Ammon's horn (tissue), 1 donor: ENCODE measurements at regions not wholly inside any gene's neighbourhood (a gene's known extent, or its start where the extent isn't known, plus 50 kb on each side); places are given as distances from the start of the nearest gene placed in this dataset.
"Not testable (repeated sequence)": the region's sequence is repeated elsewhere in the genome, so short reads cannot be mapped to it uniquely, and the experiment has no call there.

Source experiments
- DNase-seq: peaks from one replicate; pipeline ENCODE4 v3.0.0-alpha.2; 2016; ENCODE audit warnings: low spot score

DNA sequence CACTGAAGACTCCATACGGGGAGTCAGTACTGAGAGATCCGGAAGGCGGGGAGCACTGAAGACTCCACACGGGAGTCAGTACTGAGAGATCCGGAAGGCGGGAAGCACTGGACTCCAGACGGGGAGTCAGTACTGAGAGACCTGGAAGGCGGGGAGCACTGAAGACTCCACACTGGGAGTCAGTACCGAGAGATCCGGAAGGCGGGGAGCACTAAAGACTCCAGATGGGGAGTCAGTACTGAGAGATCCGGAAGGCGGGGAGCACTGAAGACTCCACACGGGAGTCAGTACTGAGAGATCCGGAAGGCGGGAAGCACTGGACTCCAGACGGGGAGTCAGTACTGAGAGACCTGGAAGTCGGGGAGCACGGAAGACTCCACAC is 77.2 kb downstream of the DLL1 start:
- not testable (repeated sequence) for DNase-seq

DNA sequence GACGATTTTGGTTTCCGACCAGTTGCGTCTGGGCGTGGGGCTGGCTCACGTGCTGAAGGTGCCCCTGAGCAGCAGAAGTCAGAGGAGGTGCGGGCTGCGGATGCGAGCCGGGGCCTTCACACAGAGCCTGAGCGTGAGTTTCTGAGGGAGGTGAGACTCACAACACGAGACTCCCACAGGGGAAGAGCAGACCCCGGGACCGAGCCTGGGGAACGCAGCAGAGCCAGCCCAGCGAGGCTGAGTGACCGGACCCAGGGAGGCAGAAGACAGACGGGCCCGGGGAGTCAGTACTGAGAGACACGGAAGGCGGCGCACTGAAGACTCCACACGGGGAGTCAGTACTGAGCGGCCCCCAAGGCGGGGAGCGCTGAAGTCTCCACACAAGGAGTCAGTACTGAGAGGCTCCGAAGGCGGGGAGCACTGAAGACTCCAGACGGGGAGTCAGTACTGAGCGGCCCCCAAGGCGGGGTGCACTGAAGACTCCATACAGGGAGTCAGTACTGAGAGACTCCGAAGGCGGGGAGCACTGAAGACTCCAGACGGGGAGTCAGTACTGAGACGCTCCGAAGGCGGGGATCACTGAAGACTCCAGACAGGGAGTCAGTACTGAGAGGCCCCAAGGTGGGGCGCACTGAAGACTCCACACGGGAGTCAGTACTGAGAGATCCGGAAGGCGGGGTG is 77.8 kb downstream of the DLL1 start:
- no peak for DNase-seq

DNA sequence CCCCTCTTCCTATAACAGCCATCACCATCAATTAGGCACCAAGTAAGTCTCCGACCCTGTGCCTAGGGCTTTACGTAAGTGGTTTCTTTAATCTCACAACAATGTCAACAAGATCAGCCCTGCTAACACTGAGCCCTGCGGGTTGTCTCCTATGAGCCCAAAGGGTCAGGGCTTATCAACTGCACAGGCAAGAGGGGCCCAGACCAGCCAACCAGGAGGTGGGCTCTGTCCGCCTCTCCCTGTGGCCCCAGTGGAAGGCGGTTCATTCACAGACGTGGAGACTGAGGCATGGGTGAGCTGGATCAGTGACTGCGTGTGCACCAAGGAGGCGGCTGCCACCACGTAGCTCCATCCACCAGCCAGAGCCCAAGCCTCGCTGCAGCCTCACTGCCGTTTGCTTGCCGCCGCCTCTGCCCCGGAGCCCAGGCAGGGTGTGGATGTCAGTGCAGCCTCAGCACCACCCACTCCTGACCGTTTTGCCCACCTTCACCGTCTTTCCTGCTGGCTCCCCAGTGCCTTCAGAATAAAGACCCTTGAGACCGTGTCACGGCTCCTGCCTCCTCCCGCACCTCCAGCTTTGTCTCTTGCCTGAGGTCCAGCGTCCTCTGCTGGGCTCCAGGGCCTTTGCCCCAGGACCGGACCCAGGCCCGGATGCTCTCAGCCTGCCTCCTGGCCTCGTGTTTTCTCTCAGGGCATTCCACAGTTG is 78.7 kb downstream of the DLL1 start:
- no peak for DNase-seq

DNA sequence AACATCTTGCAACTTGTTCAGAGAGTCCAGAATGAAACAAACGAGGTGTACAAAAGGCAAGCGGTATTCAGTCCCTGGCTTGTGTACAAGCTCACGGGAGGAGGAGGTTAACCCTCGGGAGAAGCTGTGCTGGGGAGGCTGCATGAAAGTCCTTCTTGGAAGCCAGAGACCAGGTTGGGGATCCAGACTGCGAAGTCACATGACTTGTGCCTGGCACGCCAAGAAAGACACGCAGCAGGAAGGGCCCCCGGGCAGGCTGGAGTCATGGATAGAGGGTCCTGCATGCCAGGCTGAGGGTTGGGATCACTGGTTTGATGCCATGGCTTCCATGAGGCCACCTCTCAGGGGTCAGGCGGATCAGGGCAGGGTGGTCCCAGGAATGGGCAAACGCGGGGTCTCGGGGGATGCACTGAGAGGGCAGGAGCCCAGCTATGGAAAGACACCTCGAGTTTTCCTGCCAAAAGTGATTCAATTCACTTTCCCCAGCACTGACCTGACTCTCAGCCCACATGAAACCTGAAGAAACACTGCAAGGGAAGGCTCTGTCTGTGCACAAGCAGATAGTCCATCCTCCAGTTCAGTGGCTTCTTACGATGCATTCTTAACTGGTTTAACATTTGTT is 79.4 kb downstream of the DLL1 start:
- DNase-seq: no peak

DNA sequence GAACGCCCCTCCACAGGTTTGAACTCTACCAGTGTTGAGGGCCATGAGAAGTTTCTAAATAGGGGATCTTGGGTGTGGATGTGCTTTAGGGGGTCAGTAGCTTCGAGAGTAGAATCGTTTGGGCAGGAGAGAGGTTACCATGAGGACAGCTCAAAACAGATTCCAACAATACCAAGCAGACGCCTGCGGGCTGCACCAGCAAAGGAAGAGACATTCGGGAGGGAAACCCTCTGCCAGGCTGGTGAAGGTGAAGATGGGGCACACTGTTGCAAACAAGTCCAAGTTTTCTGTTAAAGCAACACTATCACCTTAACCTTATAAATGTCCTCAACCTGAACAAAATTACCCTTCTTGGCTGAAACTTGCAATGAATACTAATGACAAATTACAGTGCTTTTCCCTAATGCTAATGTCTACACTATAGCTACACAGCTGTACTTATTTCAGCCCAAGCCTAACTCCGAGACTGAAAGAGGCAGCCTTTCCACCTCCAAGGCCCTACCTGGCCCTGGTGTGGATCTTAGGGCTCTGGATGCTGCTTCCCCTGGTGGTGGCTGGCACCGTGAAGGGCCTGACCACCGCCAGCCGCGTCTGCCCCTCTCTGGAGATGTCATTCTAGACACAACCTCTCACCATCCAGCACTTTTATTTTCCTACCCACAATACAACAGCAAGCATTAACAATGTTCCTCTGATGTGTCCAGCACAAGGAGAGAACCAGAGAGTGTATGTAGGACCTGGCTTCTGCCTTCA is 80.1 kb downstream of the DLL1 start:
- no peak for DNase-seq

DNA sequence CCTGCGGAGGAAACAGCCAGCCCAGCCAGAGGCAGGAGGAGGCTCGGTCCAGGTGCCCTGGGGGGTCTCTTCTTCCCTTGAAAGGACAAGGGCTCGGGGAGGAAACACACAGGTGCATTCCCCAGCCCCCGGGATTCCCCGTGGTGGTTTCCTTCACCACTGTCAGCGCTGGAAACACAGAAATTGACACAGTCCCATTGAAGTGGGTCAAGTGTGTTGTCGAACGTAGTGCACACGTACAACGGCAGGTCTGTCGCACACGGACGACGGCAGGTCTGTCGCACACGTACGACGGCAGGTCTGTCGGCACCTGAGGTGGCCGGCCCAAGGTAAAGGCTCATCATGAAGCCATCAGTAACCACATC is 80.9 kb downstream of the DLL1 start:
- DNase-seq: no peak

DNA sequence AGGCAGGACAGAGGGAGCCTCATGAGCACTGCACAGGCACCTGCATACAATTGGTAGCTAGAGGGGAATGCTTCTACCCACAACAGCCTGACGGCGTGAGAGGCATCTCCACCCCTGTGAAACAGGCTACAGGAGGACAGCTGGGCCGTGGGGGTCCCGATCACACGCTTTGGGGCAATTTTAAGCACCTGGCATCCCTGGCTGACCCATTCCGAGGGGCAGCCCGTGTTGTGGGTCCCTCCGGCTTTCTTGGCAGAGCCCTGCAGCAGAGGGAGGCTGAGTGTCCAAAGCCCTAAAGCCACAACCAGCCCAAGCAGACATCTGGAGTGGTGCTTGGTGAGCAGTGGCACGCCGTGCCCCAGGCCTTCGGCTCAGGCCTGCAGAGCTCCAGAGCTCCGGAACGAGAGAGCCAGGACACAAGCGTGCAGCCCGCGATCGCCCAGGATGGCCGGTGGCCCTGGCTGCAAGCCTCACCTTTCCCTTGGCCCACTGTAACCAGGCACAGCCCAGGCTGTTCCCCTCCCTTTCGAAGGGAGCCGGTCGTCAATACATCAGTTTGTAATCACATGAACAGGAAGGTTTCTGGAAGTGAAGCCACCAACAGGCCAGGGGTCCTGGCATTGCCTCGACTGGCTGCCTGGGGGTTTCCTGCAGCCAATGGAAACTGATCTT is 81.4 kb downstream of the DLL1 start:
- no peak for DNase-seq

DNA sequence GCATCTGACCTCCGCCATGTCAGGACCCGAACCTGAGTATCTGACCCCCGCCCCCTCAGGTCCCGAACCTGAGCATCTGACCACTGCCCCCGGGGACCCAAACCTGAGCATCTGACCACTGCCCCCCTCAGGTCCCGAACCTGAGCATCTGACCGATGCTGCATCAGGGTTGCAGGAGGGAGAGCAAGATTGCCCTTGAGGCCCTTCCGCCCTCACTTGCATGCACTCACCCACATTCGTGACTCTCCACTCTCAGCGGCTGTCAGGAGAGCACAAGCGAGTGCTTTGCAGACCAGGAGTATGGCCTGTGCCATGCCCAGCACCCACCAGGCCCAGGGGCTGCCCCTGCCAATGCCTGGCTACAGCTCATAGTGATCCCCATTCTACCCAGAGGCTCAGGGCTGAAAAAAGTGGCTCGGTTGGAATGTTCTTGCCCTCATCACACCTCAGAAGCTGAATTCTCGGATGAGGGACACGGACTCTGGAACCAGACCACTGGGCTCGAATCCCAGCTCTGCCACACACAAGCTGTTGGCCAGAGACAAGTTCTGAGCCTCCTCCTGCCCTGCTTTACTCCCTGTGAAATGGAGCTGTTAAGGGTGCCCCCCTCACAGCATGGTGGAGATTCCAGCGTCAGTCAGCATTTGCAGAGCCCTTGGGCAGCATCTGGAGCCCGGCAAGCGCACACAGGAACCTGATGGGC is 82.1 kb downstream of the DLL1 start:
- no peak for DNase-seq

DNA sequence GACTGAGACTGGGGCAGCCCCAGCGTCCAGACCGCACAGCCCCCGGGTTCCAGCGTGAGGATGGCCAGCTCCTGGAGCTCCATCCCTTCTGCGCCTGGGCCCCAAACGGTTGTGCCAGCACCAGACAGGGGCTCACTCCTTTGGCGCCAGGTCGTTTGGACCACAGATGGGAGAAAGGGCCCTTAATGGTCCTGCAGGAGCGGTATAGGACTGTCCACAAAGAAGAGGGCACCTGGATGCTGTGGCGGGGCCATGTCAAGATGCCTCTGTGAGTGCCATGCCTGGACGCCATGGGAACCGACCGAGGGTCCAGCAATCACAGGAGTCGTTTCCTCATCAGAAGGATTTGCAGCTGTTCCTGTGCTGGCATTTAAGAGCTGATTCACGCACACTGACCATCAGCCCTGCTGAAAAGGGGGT is 82.7 kb downstream of the DLL1 start:
- no peak for DNase-seq

DNA sequence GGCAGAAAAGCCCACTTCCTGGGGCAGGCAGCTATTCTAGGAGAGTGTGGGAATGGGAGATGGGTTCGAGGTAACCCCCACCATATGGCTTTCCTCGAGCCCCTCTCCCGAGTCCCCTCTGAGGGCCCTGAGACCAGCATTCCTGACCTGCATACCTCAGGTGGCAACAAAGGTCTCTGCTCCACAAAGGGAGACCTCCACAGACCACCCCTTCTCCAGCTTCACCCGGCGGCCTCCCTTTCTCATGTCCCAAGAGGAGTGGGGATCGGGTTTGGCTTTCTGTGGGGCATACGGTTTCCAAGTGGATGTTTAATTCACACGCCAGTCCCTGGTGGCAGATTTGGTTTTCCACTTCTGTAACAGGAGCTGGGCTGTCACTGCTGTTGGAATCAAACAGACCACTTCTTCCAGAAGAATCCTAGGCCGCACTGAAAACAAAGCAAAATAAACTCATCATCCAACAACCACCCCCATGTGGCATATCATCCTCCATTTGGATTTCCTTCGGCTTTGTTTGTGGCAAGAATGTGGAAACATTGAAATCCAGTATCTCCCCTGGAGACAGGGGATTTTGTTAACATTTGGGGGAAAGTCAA is 83.2 kb downstream of the DLL1 start:
- no peak for DNase-seq

DNA sequence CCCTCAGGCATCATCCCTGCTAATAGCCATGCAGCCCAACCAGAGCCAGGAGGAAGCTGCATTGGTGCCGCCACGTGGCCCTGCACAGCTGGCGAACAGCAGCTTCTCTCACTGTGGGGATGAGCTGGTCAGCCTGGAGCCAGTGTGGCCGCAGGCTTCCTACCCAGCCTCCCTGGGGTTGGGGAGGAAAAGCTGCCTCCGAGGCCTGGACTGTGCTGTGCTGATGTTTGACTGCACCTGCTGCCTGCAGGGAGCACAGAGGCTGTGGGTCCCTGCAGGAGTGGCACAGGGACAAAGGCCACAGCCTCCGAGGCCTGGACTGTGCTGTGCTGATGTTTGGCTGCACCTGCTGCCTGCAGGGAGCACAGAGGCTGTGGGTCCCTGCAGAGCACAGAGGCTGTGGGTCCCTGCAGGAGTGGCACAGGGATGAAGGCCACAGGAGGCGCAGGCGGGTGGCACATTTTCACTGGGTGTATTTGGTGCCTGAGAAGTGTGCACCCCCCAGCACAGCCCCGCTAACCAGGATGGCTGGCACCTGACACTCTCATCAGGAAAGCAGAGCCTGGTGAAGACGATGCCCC is 83.9 kb downstream of the DLL1 start:
- no peak for DNase-seq

DNA sequence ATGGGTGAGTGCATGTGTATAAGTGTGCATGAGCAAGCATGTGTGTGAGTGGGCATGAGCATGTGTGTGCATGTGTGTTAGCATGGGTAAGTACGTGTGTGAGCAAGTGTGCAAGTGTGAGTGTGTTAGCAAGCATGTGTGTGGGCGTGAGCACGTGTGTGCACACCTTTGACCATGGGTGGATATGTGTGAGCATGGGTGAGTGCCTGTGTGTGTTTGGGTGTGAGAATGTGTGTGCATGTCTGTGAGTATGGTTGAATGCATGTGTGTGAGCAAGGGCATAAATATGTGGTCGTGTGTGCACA is 84.6 kb downstream of the DLL1 start:
- no peak for DNase-seq

DNA sequence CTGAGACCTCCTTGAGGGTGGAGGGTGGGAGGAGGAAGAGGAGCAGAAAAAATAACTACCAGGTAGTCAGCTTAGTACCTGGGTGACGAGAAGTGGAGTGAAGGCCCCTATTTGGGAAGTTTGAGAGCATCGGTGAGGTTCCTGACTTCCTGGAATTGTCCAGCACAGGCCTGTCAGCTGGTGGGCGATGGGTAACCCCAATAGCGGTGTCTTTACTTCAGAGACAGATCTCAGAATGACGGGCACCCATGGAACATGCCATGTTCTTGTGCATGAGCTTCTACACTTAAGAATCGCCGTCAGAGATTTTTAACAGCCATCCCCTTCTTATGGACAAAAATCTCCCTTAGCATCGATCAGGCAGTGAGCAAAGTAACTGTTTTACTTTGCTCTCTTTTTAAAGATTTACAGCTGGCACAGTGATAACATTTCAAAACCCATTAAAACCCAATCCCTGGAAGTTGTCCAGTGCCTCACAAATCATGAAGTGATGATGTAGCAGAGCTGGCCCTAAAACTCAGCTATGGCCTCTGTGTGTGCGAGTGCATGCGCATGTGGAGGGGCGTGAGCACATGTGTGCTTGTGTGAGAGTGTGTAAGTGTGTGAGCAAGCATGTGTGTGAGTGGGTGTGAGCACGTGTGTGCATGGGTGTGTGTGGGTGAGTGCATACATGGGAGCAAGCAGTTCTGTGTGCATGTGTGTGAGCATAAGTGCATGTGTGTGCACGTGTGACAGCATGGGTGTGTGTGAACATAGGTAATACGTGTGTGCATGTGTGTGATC is 85.2 kb downstream of the DLL1 start:
- no peak for DNase-seq

DNA sequence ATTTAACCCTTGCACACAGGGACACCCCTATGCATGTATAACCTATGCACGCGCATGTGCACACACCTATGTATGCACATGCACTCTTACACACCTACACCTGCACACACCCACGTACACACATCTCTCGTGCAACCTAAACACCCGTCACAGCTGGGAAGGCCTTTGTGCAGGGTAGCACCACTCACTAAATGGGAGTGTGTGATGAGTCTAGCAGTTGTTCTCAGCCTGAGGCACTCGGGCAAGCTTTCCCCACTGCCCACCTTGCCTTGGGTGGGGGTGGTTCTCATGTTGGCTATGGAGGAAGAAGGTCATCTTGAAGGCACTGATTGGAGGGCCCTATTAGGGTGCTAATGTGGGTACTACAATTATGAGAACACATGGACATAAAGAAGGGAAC is 85.8 kb downstream of the DLL1 start:
- DNase-seq: no peak

DNA sequence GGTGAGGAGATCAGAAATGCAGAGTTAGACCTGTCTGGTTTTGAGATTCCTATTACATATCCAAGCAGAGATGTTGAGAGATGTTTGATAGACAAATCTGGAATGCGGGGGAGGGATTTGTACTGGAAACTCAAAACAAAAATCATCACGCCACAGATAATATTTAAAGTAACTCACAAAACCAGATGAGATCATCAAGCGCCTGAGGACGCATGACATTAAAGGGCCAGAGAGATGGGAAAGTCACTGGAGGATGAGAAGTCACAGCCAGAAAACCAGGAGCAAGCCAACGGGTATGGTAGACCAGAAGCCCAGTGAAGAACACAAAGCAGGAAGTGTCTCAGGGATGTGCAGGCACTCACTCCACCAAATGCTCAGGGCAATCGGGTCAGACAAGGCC is 87.7 kb downstream of the DLL1 start:
- DNase-seq: no peak

DNA sequence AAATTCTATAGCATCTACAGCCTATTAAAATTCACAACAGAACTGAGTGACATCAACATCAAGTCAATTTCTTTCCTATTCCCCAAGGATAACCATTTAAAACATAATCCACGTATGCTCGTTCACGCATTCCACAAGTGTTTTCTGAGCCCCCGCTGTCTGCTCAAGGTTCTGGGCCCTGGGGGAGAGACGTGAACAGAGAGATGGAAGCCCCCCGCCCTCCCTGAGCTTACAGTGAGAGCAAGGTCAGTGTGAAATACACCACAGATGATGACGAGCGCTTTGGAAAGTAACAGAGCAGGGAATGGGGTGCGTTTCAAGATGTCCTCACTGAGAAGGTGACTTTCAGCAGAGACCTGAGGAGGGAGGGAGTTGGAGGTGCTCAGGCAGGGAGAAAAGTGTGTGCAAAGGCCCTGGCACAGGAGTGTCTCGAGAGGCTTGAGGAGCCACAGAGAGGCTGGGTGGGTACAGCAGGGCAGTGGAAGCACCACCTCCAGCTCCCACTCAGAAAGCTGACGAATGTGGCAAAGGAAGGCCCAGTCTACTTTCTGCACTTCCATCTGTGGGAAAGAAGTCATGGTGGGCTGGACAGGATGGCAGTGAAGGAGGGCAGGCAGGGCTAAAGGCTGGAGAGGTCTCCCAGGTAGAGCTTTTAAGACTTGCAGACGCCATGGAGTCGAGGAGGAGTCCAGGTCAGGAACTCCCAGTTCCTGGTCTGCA is 88.3 kb downstream of the DLL1 start:
- no peak for DNase-seq

DNA sequence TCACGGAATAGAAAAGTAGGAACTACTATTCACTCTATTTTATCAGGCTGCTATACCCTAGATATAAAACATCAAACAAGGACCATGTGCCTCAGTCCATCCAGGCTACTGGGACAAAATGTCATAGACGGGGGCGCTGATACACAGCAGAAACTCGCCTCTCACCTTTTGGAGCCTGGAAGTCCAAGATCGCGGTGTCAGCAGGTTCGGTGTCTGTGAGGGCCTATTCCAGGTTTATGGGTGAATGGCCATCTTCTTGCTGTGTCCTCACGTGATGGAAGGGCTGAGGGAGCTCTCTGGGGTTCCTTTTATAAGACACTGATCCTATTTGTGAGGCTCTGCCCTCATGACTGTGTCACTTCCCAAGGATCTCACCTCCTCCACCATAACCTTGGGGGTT is 89.5 kb downstream of the DLL1 start:
- DNase-seq: no peak

DNA sequence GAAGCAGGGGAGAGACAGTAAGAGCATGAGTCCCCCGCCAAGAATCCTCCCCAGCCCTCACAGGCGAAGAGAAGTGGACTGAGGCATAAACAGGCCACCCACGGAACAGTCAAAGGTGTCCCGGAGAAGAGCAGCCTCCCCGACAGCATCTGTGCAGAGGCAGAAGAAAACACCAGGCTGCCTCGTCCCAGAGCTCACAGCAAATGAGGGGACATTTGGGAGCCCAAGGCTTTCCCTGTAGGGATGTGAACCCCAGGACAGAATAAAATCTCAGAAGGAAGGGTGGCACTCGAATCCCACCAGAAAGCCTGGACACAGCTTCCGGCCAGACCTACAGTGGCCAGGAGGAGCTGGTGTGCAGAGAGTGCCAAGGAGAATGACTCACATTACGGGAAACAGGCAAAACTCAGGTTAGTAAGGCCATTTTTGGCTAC is 90.4 kb downstream of the DLL1 start:
- no peak for DNase-seq

DNA sequence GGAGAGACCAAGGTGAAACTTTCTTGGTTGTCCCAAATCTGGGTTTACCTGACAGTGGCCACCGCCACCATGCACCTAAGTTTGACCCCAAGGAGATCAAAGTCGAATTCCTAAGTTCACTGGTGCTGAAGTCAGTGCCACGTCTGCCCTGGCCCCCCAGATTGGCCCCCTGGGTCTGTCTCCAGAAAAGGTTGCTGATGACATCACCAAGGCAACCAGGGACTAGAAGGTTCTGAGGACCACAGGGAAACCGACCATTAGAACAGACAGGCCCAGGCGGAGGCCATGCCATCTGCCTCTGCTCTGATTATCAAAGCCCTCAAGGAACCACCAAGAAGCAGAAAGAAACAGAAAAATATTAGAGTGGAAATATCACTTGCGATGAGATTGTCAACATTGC is 91.2 kb downstream of the DLL1 start:
- no peak for DNase-seq

DNA sequence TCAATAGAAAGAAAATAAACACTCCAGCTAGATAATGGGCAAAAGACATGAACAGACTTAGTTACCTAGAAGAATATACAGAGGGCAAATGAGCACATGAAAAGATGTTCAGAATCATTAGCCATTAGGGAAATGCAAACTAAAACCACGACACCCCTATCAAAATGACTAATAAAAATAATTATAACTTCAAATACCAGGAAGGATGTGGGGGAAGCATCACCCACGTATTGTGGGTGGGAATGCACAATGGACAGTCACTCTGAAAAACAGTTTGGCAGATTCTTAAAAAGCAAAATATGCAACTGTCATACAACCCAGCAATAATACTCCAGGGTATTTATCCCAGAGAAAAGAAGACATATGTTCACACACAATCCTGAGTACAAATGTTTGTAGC is 92.6 kb downstream of the DLL1 start:
- no peak for DNase-seq
